OCI-LY1 (cell line): ENCODE measurements at regions not wholly inside any gene's neighbourhood (a gene's known extent, or its start where the extent isn't known, plus 50 kb on each side); places are given as distances from the start of the nearest gene placed in this dataset.

Experiments used
- H2AFZ ChIP-seq: fragments of 200-600 bp; sonication (generic), shearing (Covaris generic); 2 replicates; pipeline ENCODE4 v1.6.0; 2014; ENCODE audit warnings: antibody characterized with exemption, mild to moderate bottlenecking, low read length
- H3F3A ChIP-seq: fragments of 200-600 bp; sonication (generic), shearing (Covaris generic); 2 replicates; pipeline ENCODE4 v1.6.0; 2014; ENCODE audit warnings: mild to moderate bottlenecking, antibody characterized with exemption, low read length, moderate library complexity; ENCODE audit not compliant: insufficient read depth
- H3K27ac ChIP-seq: fragments of 200-600 bp; sonication (generic); 2 replicates; pipeline ENCODE4 v1.5.1; 2014; ENCODE audit warnings: low read length, mixed run types, mild to moderate bottlenecking, low read depth; ENCODE audit not compliant: poor library complexity, severe bottlenecking
- H3K27me3 ChIP-seq: fragments of 200-600 bp; sonication (generic); 2 replicates; pipeline ENCODE4 v1.6.0; 2014; ENCODE audit warnings: antibody characterized with exemption, mild to moderate bottlenecking, low read length, moderate library complexity; ENCODE audit not compliant: insufficient read depth
- H3K36me3 ChIP-seq: fragments of 200-600 bp; sonication (generic); 2 replicates; pipeline ENCODE4 v1.6.1; 2014; ENCODE audit warnings: mild to moderate bottlenecking, antibody characterized with exemption, low read length, moderate library complexity, mixed read lengths; ENCODE audit not compliant: insufficient read depth
- H3K4me1 ChIP-seq: fragments of 200-600 bp; sonication (generic); 2 replicates; pipeline ENCODE4 v1.5.1; 2014; ENCODE audit warnings: mild to moderate bottlenecking, low read length, moderate library complexity; ENCODE audit not compliant: insufficient read depth, severe bottlenecking
- H3K4me2 ChIP-seq: fragments of 200-600 bp; sonication (generic), shearing (Covaris generic); 2 replicates; pipeline ENCODE4 v1.6.1; 2014; ENCODE audit warnings: low read length
- H3K4me3 ChIP-seq: fragments of 200-600 bp; sonication (generic); 2 replicates; pipeline ENCODE4 v1.5.1; 2014; ENCODE audit warnings: low read length, low read depth, mild to moderate bottlenecking, mixed read lengths; ENCODE audit not compliant: poor library complexity, severe bottlenecking
- H3K79me2 ChIP-seq: fragments of 200-600 bp; shearing (Covaris generic); 2 replicates; pipeline ENCODE4 v1.6.1; 2016; ENCODE audit warnings: mixed run types, low read length, mixed read lengths; ENCODE audit not compliant: insufficient read depth
- H3K9ac ChIP-seq: fragments of 200-600 bp; sonication (generic), shearing (Covaris generic); 2 replicates; pipeline ENCODE4 v1.6.1; 2014; ENCODE audit warnings: mild to moderate bottlenecking, low read length, mixed read lengths
- H3K9me2 ChIP-seq: fragments of 200-600 bp; sonication (generic), shearing (Covaris generic); 2 replicates; pipeline ENCODE4 v1.6.1; 2014; ENCODE audit warnings: low read depth, mild to moderate bottlenecking, low read length, mixed read lengths
- H3K9me3 ChIP-seq: fragments of 200-600 bp; shearing (Covaris generic); 2 replicates; pipeline ENCODE4 v1.6.1; 2014; ENCODE audit warnings: low read length, mixed read lengths
- H4K20me1 ChIP-seq: fragments of 200-600 bp; sonication (generic), shearing (Covaris generic); 2 replicates; pipeline ENCODE4 v1.6.0; 2016; ENCODE audit warnings: mild to moderate bottlenecking, low read length; ENCODE audit not compliant: insufficient read depth
- CTCF ChIP-seq: fragments of 200-600 bp; sonication (generic), shearing (Covaris generic); IDR thresholded peaks from 2 replicates; pipeline ENCODE4 v1.5.1; 2017; ENCODE audit warnings: mild to moderate bottlenecking, antibody characterized with exemption, low read length, moderate library complexity, mixed read lengths
- EZH2 ChIP-seq: fragments of 200-600 bp; sonication (generic), shearing (Covaris generic); IDR thresholded peaks from 2 replicates; pipeline ENCODE4 v1.8.0; 2017; ENCODE audit warnings: borderline replicate concordance, mixed run types, mild to moderate bottlenecking, antibody characterized with exemption, low read length, moderate library complexity, mixed read lengths

GRCh38 chr15:93244696-93245660 is 156.0 kb upstream of the RGMA start:
- no peaks in the 10 kb centered on the region for H3K9me3 ChIP-seq
- no peaks in the 10 kb centered on the region for H3K79me2 ChIP-seq
- H3K9ac ChIP-seq, result no peak overlapping the region
- H3K36me3 ChIP-seq, result no peaks in the 10 kb centered on the region
- H2AFZ ChIP-seq, result no peak overlapping the region
- H3F3A ChIP-seq, result no peaks in the 10 kb centered on the region
- no peaks in the 10 kb centered on the region for H3K9me2 ChIP-seq
- no peaks in the 10 kb centered on the region for H3K4me1 ChIP-seq
- no peak overlapping the region for H3K4me2 ChIP-seq
- no peak overlapping the region for H3K27ac ChIP-seq
- TF ChIP-seq CTCF (no peak), EZH2 (no peak)
- H3K27me3 ChIP-seq, result no peaks in the 10 kb centered on the region
- H4K20me1 ChIP-seq, result no peaks in the 10 kb centered on the region
- no peak overlapping the region for H3K4me3 ChIP-seq

GRCh38 chr15:93243573-93243972 is 154.6 kb upstream of the RGMA start:
- no peak overlapping the region for H2AFZ ChIP-seq
- no peaks in the 10 kb centered on the region for H4K20me1 ChIP-seq
- no peak overlapping the region for H3K4me2 ChIP-seq
- no peak overlapping the region for H3K4me3 ChIP-seq
- H3K27ac ChIP-seq, result no peak overlapping the region
- no peaks in the 10 kb centered on the region for H3K27me3 ChIP-seq
- H3F3A ChIP-seq, result no peaks in the 10 kb centered on the region
- TF ChIP-seq CTCF (no peak), EZH2 (no peak)
- H3K9me3 ChIP-seq, result no peaks in the 10 kb centered on the region
- no peaks in the 10 kb centered on the region for H3K9me2 ChIP-seq
- no peaks in the 10 kb centered on the region for H3K4me1 ChIP-seq
- H3K9ac ChIP-seq, result no peak overlapping the region
- H3K36me3 ChIP-seq, result no peaks in the 10 kb centered on the region
- no peaks in the 10 kb centered on the region for H3K79me2 ChIP-seq

GRCh38 chr15:93241696-93242585 is 152.9 kb upstream of the RGMA start:
- Histone ChIP-seq H3K79me2 (no peaks in the 10 kb centered on the region), H2AFZ (no peak overlapping the region), H3K36me3 (no peaks in the 10 kb centered on the region), H4K20me1 (no peaks in the 10 kb centered on the region), H3K9me2 (no peaks in the 10 kb centered on the region), H3K4me3 (no peak overlapping the region), H3K27ac (no peak overlapping the region), H3K27me3 (no peaks in the 10 kb centered on the region), H3K4me1 (no peaks in the 10 kb centered on the region), H3F3A (no peaks in the 10 kb centered on the region), H3K9me3 (no peaks in the 10 kb centered on the region), H3K9ac (no peak overlapping the region), H3K4me2 (no peak overlapping the region)
- no peak for TF ChIP-seq CTCF
- no peak for TF ChIP-seq EZH2
